ENCODE measurements at regions not wholly inside any gene's neighbourhood (a gene's known extent, or its start where the extent isn't known, plus 50 kb on each side); places are given as distances from the start of the nearest gene placed in this dataset.

DNA sequence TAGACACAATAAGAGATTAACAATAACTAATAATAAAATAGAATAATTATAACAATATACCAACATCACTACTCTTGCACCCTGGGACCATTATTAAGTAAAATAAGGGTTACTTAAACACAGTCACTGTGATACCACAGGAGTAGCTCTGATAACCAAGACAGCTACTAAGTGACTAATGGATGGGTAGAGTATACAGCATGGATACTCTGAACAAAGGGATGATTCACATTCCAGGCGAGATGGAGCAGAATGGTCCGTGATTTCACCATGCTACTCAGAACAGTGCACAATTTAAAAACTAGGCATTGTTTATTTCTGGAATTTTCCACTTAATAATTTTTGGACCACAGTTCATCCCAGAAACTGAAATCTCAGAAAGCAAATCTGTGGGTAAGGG, 80.0 kb upstream of the FUT9 start:
- no peak overlapping the region for H2BK12ac ChIP-seq (ENCODE audit: insufficient read length, low read depth, low read length)
- no peaks in the 10 kb centered on the region for H3K79me2 ChIP-seq (ENCODE audit: insufficient read depth, low read length)
- no peak overlapping the region for H3K14ac ChIP-seq (ENCODE audit: insufficient read depth, low read length)
- no peak overlapping the region for H2BK15ac ChIP-seq (ENCODE audit: low read depth, low read length)
- H2BK20ac ChIP-seq (ENCODE audit: low read depth, low read length, poor library complexity, severe bottlenecking): no peak overlapping the region
- no peak overlapping the region for H2AK5ac ChIP-seq (ENCODE audit: insufficient read length, low read length)
- no peak overlapping the region for H3K27ac ChIP-seq (ENCODE audit: insufficient read length, low read depth, low read length)
- no peak overlapping the region for H4K8ac ChIP-seq (replicated peaks; ENCODE audit: insufficient read length, low read depth, low read length)
- DNase-seq: no peak
- Mint-ChIP-seq H3K4me3 (no peak overlapping the region), H3K27ac (no peak overlapping the region), H3K9me3 (no peaks in the 10 kb centered on the region), H3K36me3 (ENCODE audit: insufficient read depth in 1 of 3, low read depth in 3 of 3) (no peaks in the 10 kb centered on the region), H3K4me1 (no peaks in the 10 kb centered on the region), H3K27me3 (ENCODE audit: low read depth) (no peaks in the 10 kb centered on the region)
- H3K56ac ChIP-seq (ENCODE audit: insufficient read length, low read depth, low read length): no peak overlapping the region
- no peak overlapping the region for H3K18ac ChIP-seq (ENCODE audit: insufficient read length, low read depth, low read length)
- no peak overlapping the region for H3K9ac ChIP-seq (ENCODE audit: extremely low read depth, insufficient read length, low read length)
- no peaks in the 10 kb centered on the region for H3K27me3 ChIP-seq (ENCODE audit: insufficient read depth, low read length)
- H3K79me1 ChIP-seq (ENCODE audit: insufficient read depth, low read depth, low read length, poor library complexity, severe bottlenecking): no peaks in the 10 kb centered on the region
- no peak overlapping the region for H4K91ac ChIP-seq (ENCODE audit: insufficient read length, low read depth, low read length)
- no CpG with 5 or more reads among the region's 2 CpGs for WGBS (ENCODE audit: extremely low coverage, insufficient read length, low lambda C conversion rate)
- TF ChIP-seq, protein P1, sequence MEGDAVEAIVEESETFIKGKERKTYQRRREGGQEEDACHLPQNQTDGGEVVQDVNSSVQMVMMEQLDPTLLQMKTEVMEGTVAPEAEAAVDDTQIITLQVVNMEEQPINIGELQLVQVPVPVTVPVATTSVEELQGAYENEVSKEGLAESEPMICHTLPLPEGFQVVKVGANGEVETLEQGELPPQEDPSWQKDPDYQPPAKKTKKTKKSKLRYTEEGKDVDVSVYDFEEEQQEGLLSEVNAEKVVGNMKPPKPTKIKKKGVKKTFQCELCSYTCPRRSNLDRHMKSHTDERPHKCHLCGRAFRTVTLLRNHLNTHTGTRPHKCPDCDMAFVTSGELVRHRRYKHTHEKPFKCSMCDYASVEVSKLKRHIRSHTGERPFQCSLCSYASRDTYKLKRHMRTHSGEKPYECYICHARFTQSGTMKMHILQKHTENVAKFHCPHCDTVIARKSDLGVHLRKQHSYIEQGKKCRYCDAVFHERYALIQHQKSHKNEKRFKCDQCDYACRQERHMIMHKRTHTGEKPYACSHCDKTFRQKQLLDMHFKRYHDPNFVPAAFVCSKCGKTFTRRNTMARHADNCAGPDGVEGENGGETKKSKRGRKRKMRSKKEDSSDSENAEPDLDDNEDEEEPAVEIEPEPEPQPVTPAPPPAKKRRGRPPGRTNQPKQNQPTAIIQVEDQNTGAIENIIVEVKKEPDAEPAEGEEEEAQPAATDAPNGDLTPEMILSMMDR (conservative IDR thresholded peaks at IDR 0.05): no peak
- no peaks in the 10 kb centered on the region for H3K23me2 ChIP-seq (ENCODE audit: insufficient read length, low read depth, low read length, poor library complexity, severe bottlenecking)
- H3K4me2 ChIP-seq (ENCODE audit: insufficient read depth, insufficient read length, low read length): no peak overlapping the region
- no peak overlapping the region for H2AFZ ChIP-seq (ENCODE audit: low read length)
- no peaks in the 10 kb centered on the region for H3K9me3 ChIP-seq (ENCODE audit: control insufficient read depth, low read depth, low read length)
- H4K20me1 ChIP-seq (ENCODE audit: control insufficient read depth, insufficient read depth, insufficient read length): no peaks in the 10 kb centered on the region
- no peak overlapping the region for H3K23ac ChIP-seq (ENCODE audit: insufficient read length, low read depth, low read length)
- no peak overlapping the region for H2BK5ac ChIP-seq (ENCODE audit: insufficient read length, low read length)
- H3T11ph ChIP-seq (ENCODE audit: low read length): no peak overlapping the region
- no peak overlapping the region for H2BK120ac ChIP-seq (ENCODE audit: low read depth, low read length, poor library complexity, severe bottlenecking)
- no peak overlapping the region for H3K4ac ChIP-seq (ENCODE audit: low read depth, low read length)
- H3K4me1 ChIP-seq (ENCODE audit: insufficient read depth, low read length): no peaks in the 10 kb centered on the region
- no peak overlapping the region for H4K5ac ChIP-seq (ENCODE audit: insufficient read length, low read depth, low read length)
